Adrenal gland (tissue), 9 donors: ENCODE measurements at regions not wholly inside any gene's neighbourhood (a gene's known extent, or its start where the extent isn't known, plus 50 kb on each side); places are given as distances from the start of the nearest gene placed in this dataset.
A peak's percentile ranks its signal among the peaks of the same experiment; 100 is the strongest.
"Not testable (repeated sequence)": the region's sequence is repeated elsewhere in the genome, so short reads cannot be mapped to it uniquely, and the experiment has no call there.

Experiments
- DNase-seq, 7 donors: peaks; one replicate each; pipeline ENCODE4 v3.0.0-alpha.2; 2019 to 2020
- H3K27ac ChIP-seq, 5 donors: fragments of 200-600 bp; sonication (generic) in 4 of 5; 1 replicate in 3 of 5; 2 replicates in 2 of 5; pipeline versions ENCODE4 v1.5.1 to v1.8.0; 2016 to 2020; ENCODE audit warnings: mild to moderate bottlenecking in 1 of 5
- H3K27me3 ChIP-seq: fragments of 200-600 bp; 2 replicates; pipeline ENCODE4 v1.8.0; 2021
- H3K36me3 ChIP-seq, 2 donors: fragments of 200-600 bp; replicated peaks in 1 of 2; 1 replicate in 1 of 2; 2 replicates in 1 of 2; pipeline versions ENCODE4 v1.5.1 to v1.8.0; 2018 to 2022
- H3K4me1 ChIP-seq, 2 donors: fragments of 200-600 bp; replicated peaks in 1 of 2; 1 replicate in 1 of 2; 2 replicates in 1 of 2; pipeline versions ENCODE4 v1.5.1 to v1.8.0; 2018 to 2021
- H3K4me3 ChIP-seq, 4 donors: fragments of 200-600 bp; sonication (generic) in 3 of 4; one replicate each; pipeline ENCODE4 v1.5.1; 2016 to 2018
- H3K9me3 ChIP-seq, 3 donors: fragments of 200-600 bp; sonication (generic) in 1 of 3; replicated peaks in 1 of 3; 1 replicate in 2 of 3; 2 replicates in 1 of 3; pipeline versions ENCODE4 v1.5.1 to v1.8.0; 2016 to 2021
- CTCF ChIP-seq, 6 experiments: fragments of 450-650 bp in 4 of 6; fragments of 200-600 bp in 2 of 6; sonication (generic) in 1 of 6; IDR thresholded peaks; 1 replicate in 5 of 6; 2 replicates in 1 of 6; pipeline versions ENCODE4 v1.5.1 to v1.8.0; 2016 to 2021; ENCODE audit warnings: antibody characterized with exemption in 6 of 6, mild to moderate bottlenecking in 2 of 6, moderate library complexity in 1 of 6
- POLR2A ChIP-seq, 2 donors: fragments of 450-650 bp; IDR thresholded peaks; one replicate each; pipeline ENCODE4 v1.6.1; 2017; ENCODE audit warnings: antibody characterized with exemption in 2 of 2, mild to moderate bottlenecking in 2 of 2, moderate library complexity in 1 of 2
- WGBS, 4 donors: extraction: QIAGEN DNeasy Blood & Tissue Kit in 2 of 4; methylation state at CpG; one replicate each; pipeline versions ENCODE4 v1.1.5 to v1.1.7; 2013 to 2017; 5-methylcytosine and 5-hydroxymethylcytosine counted together
- intact Hi-C, 2 donors: fragments of 100-400 bp; cut with DNase I; formaldehyde crosslinking; loops; one replicate each; pipeline versions ENCODE4 v1.14.1 to v1.15.0; 2022 to 2023
- donor health status: healthy with polysubstance abuse.
- donor health status: Bipolar disorder and iron deficiency.
- donor health status: DM: yes; HTN: yes; CAD: no.
- donor health status: DM: no; HTN: no; CAD: no.
- donor health status: DM: no; HTN: no; CAD: no.

GRCh38 chr16:29321000-29321393 is 85.5 kb downstream of the NPIPB11 start:
- no peak overlapping the region for H3K27ac ChIP-seq
- TF ChIP-seq CTCF (IDR thresholded peaks at IDR 0.05) (no peak), POLR2A (IDR thresholded peaks at IDR 0.05) (no peak)
- no peak for DNase-seq
- H3K4me3 ChIP-seq, result no peak overlapping the region
- 93 to 100% (median 97%) methylated on average over 1 to 18 of the region's 18 CpGs for WGBS, 4 donors
- H3K36me3 ChIP-seq, result no peaks in the 10 kb centered on the region
- intact Hi-C loops, result no loop called here
- H3K9me3 ChIP-seq, result no peaks in the 10 kb centered on the region
- H3K27me3 ChIP-seq, result no peaks in the 10 kb centered on the region
- peaks cover 0 to 12% of the 10 kb centered on the region in 2 donors for H3K4me1 ChIP-seq

GRCh38 chr16:29320274-29320999 is 86.1 kb downstream of the NPIPB11 start:
- 95 to 97% (median 96%) methylated on average over 12 to 14 of the region's 14 CpGs for WGBS, 4 donors
- no peak for TF ChIP-seq CTCF (IDR thresholded peaks at IDR 0.05)
- no peak for TF ChIP-seq POLR2A (IDR thresholded peaks at IDR 0.05)
- Histone ChIP-seq H3K9me3 (no peaks in the 10 kb centered on the region), H3K4me1 (peaks cover 0 to 16% of the 10 kb centered on the region in 2 donors), H3K36me3 (no peaks in the 10 kb centered on the region), H3K27ac (no peak overlapping the region), H3K27me3 (no peaks in the 10 kb centered on the region), H3K4me3 (no peak overlapping the region)
- DNase-seq, result no peak
- intact Hi-C loops, result no loop called here

GRCh38 chr16:29319726-29320125 is 86.8 kb downstream of the NPIPB11 start:
- Histone ChIP-seq H3K36me3 (no peaks in the 10 kb centered on the region), H3K9me3 (no peaks in the 10 kb centered on the region), H3K4me1 (peaks cover 0 to 16% of the 10 kb centered on the region in 2 donors), H3K4me3 (no peak overlapping the region), H3K27me3 (no peaks in the 10 kb centered on the region), H3K27ac (no peak overlapping the region)
- DNase-seq, result no peak
- intact Hi-C loops, result no loop called here
- WGBS, 4 donors, result 87 to 95% (median 92%) methylated on average over 10 of the region's 10 CpGs
- TF ChIP-seq CTCF (IDR thresholded peaks at IDR 0.05) (no peak), POLR2A (IDR thresholded peaks at IDR 0.05) (no peak)

GRCh38 chr16:29318561-29318968 is 87.9 kb downstream of the NPIPB11 start:
- DNase-seq, result peak in 5 of 7 donors; percentile 39 to 66 (median 43)
- H3K4me3 ChIP-seq, H3K9me3 ChIP-seq, H3K36me3 ChIP-seq, intact Hi-C loops, H3K27me3 ChIP-seq: not testable (repeated sequence)
- WGBS, 4 donors, result 52 to 66% (median 56%) methylated on average over 10 of the region's 10 CpGs
- H3K27ac ChIP-seq, result peak overlapping the region in 2 of 5 donors; percentile 13 to 23
- peaks cover 0 to 16% of the 10 kb centered on the region in 2 donors for H3K4me1 ChIP-seq
- TF ChIP-seq CTCF (IDR thresholded peaks at IDR 0.05), result peak in 1 of 6 experiments; percentile 9
